ENCODE measurements at regions not wholly inside any gene's neighbourhood (a gene's known extent, or its start where the extent isn't known, plus 50 kb on each side); places are given as distances from the start of the nearest gene placed in this dataset.

GRCh38 chr5:74257645-74258313, 382.7 kb downstream of the ENC1 start:
- H3K4me3 ChIP-seq (ENCODE audit: low read length): no peak overlapping the region
- no peak for TF ChIP-seq ZNF274 (IDR thresholded peaks at IDR 0.05; ENCODE audit: low read depth, low read length)

- no peak overlapping the region for H3K4me3 ChIP-seq (ENCODE audit: low read length)
- no peak for TF ChIP-seq ZNF274 (IDR thresholded peaks at IDR 0.05; ENCODE audit: low read depth, low read length)
These were observed 383.4 kb downstream of the ENC1 start for GRCh38 chr5:74257060-74257527.

- no peak overlapping the region for H3K4me3 ChIP-seq (ENCODE audit: low read length)
- TF ChIP-seq ZNF274 (IDR thresholded peaks at IDR 0.05; ENCODE audit: low read depth, low read length): no peak
These were observed 384.7 kb downstream of the ENC1 start for GRCh38 chr5:74255692-74256392.

GRCh38 chr5:74254257-74254656, 386.3 kb downstream of the ENC1 start:
- no peak for TF ChIP-seq ZNF274 (IDR thresholded peaks at IDR 0.05; ENCODE audit: low read depth, low read length)
- H3K4me3 ChIP-seq (ENCODE audit: low read length): no peak overlapping the region

GRCh38 chr5:74252044-74252443, 388.5 kb downstream of the ENC1 start:
- no peak for TF ChIP-seq ZNF274 (IDR thresholded peaks at IDR 0.05; ENCODE audit: low read depth, low read length)
- no peak overlapping the region for H3K4me3 ChIP-seq (ENCODE audit: low read length)

- no peak overlapping the region for H3K4me3 ChIP-seq (ENCODE audit: low read length)
- no peak for TF ChIP-seq ZNF274 (IDR thresholded peaks at IDR 0.05; ENCODE audit: low read depth, low read length)
These were observed 389.1 kb downstream of the ENC1 start for GRCh38 chr5:74251141-74252035.

- TF ChIP-seq ZNF274 (IDR thresholded peaks at IDR 0.05; ENCODE audit: low read depth, low read length): no peak
- H3K4me3 ChIP-seq (ENCODE audit: low read length): no peak overlapping the region
These were observed 390.0 kb downstream of the ENC1 start for GRCh38 chr5:74250304-74251102.

- TF ChIP-seq ZNF274 (IDR thresholded peaks at IDR 0.05; ENCODE audit: low read depth, low read length): no peak
These were observed 392.0 kb downstream of the ENC1 start for GRCh38 chr5:74248576-74248975.

GRCh38 chr5:74244406-74244805, 396.1 kb downstream of the ENC1 start:
- TF ChIP-seq ZNF274 (IDR thresholded peaks at IDR 0.05; ENCODE audit: low read depth, low read length): no peak
- H3K4me3 ChIP-seq (ENCODE audit: low read length): no peak overlapping the region

More at GRCh38 chr5:74248576-74248975, 392.0 kb downstream of the ENC1 start:
- H3K4me3 ChIP-seq (ENCODE audit: low read length): no peak overlapping the region

- no peak for TF ChIP-seq ZNF274 (IDR thresholded peaks at IDR 0.05; ENCODE audit: low read depth, low read length)
- H3K4me3 ChIP-seq (ENCODE audit: low read length): no peak overlapping the region
These were observed 396.9 kb downstream of the ENC1 start for GRCh38 chr5:74243634-74244033.

- H3K4me3 ChIP-seq (ENCODE audit: low read length): no peak overlapping the region
- TF ChIP-seq ZNF274 (IDR thresholded peaks at IDR 0.05; ENCODE audit: low read depth, low read length): no peak
These were observed 398.0 kb downstream of the ENC1 start for GRCh38 chr5:74242516-74242915.

- no peak for TF ChIP-seq ZNF274 (IDR thresholded peaks at IDR 0.05; ENCODE audit: low read depth, low read length)
- no peak overlapping the region for H3K4me3 ChIP-seq (ENCODE audit: low read length)
These were observed 398.8 kb downstream of the ENC1 start for GRCh38 chr5:74241751-74242140.
